A673 (cell line): ENCODE measurements at regions not wholly inside any gene's neighbourhood (a gene's known extent, or its start where the extent isn't known, plus 50 kb on each side); places are given as distances from the start of the nearest gene placed in this dataset.

Source experiments
- EZH2 ChIP-seq: fragments of 200-600 bp; sonication (generic); IDR thresholded peaks from 2 replicates; pipeline ENCODE4 v1.6.1; 2017; ENCODE audit warnings: borderline replicate concordance, low read depth, mild to moderate bottlenecking, mixed read lengths, antibody characterized with exemption, low read length; ENCODE audit not compliant: poor library complexity, severe bottlenecking
- TF ChIP-seq, protein P1 (sequence below): fragments of 300-800, 200-600 bp; sonication (generic); conservative IDR thresholded peaks from 2 replicates; pipeline ENCODE4 v1.5.1; 2017; ENCODE audit warnings: low read depth, mild to moderate bottlenecking, antibody characterized with exemption, low read length, moderate library complexity, mixed read lengths

DNA sequence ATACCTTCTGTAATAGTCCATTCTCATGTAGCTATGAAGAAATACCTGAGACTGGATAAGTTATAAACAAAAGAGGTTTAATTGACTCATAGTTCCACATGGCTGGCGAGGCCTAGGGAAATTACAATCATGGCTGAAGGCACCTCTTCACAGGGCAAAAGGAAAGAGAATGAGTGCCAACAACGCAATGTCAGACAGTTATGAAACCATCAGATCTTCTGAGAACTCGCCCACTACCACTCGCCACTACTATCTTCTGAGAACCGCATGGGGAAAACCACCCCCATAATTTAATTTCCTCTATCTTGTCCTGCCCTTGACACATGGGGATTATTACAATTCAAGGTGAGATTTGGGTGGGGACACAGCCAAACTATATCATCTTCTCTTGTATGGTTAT is 406.8 kb upstream of the CBLB start:
- TF ChIP-seq, protein P1, sequence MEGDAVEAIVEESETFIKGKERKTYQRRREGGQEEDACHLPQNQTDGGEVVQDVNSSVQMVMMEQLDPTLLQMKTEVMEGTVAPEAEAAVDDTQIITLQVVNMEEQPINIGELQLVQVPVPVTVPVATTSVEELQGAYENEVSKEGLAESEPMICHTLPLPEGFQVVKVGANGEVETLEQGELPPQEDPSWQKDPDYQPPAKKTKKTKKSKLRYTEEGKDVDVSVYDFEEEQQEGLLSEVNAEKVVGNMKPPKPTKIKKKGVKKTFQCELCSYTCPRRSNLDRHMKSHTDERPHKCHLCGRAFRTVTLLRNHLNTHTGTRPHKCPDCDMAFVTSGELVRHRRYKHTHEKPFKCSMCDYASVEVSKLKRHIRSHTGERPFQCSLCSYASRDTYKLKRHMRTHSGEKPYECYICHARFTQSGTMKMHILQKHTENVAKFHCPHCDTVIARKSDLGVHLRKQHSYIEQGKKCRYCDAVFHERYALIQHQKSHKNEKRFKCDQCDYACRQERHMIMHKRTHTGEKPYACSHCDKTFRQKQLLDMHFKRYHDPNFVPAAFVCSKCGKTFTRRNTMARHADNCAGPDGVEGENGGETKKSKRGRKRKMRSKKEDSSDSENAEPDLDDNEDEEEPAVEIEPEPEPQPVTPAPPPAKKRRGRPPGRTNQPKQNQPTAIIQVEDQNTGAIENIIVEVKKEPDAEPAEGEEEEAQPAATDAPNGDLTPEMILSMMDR: no peak
- TF ChIP-seq EZH2: no peak
